ENCODE measurements at regions not wholly inside any gene's neighbourhood (a gene's known extent, or its start where the extent isn't known, plus 50 kb on each side); places are given as distances from the start of the nearest gene placed in this dataset.

GRCh38 chr14:101062065-101062450 is 158.5 kb upstream of the RTL1 start:
- no peak overlapping the region for H3K4me3 Mint-ChIP-seq
- DNase-seq (no peak), ATAC-seq (replicated peaks) (no peak)
- H3K27ac Mint-ChIP-seq = no peak overlapping the region
- no peaks in the 10 kb centered on the region for H3K36me3 Mint-ChIP-seq (ENCODE audit: insufficient read depth)
- H3K27me3 Mint-ChIP-seq = peaks cover 23 to 38% of the 10 kb centered on the region in 2 donors
- no peaks in the 10 kb centered on the region for H3K9me3 Mint-ChIP-seq
- no peaks in the 10 kb centered on the region for H3K4me1 Mint-ChIP-seq (ENCODE audit: low read depth in 2 of 2)

DNA sequence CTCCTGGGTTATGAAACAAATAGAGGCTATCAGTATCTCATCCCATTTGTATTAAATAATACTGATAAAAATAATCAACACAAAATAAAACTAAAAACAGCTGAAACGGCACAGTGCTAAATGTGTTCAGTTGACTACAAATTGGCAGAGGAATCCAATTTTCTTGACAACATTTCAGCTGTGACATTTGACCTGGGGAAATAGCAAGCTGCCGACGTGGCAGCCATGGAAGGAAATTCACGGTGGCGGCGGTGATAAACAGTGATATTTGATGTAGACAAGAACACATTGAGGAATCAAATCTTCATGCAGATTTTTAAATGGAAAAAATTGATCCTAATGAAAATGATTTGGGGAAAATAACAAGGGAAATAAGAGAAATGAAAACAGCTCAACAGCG is 159.1 kb upstream of the RTL1 start:
- ATAC-seq (replicated peaks) = no peak
- no peaks in the 10 kb centered on the region for H3K4me1 Mint-ChIP-seq (ENCODE audit: low read depth in 2 of 2)
- no peaks in the 10 kb centered on the region for H3K36me3 Mint-ChIP-seq (ENCODE audit: insufficient read depth)
- H3K27me3 Mint-ChIP-seq = peaks cover 25 to 43% of the 10 kb centered on the region in 2 donors
- no peak for DNase-seq
- H3K9me3 Mint-ChIP-seq = no peaks in the 10 kb centered on the region
- no peak overlapping the region for H3K4me3 Mint-ChIP-seq
- H3K27ac Mint-ChIP-seq = no peak overlapping the region

- Mint-ChIP-seq H3K4me1 (ENCODE audit: low read depth in 2 of 2) (no peaks in the 10 kb centered on the region), H3K27me3 (peaks cover 29 to 44% of the 10 kb centered on the region in 2 donors), H3K27ac (no peak overlapping the region), H3K36me3 (ENCODE audit: insufficient read depth) (no peaks in the 10 kb centered on the region), H3K4me3 (no peak overlapping the region), H3K9me3 (no peaks in the 10 kb centered on the region)
- no peak for DNase-seq
- ATAC-seq (replicated peaks) = no peak
These were observed 159.6 kb upstream of the RTL1 start for GRCh38 chr14:101063121-101063520.

DNA sequence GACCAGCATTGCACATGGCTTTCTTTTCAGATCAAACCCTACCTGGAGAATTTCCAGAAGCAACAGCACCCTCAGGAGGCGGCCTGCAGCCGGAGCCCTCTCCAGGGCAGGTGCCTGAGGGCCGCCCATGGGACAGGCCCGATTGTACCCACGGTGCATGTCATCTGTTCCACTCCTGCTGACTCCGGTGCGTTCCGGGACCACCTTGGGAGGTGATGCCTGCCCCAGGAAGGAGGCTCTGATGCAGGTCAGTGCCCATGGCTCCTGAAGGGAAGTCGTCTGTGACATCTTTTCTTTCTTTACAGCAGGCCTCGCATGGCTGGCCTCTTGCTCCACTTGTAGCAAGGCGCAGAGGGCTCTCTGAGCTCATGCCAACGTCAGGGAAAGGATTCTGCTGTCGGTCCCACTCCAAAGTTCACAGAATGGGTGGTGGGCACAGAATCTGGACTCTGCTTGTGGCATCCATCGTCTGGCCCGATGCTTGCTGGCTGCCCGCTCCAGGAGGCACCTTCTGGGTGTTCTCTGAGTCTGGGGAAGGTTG is 160.7 kb upstream of the RTL1 start:
- Mint-ChIP-seq H3K9me3 (no peaks in the 10 kb centered on the region), H3K4me3 (no peak overlapping the region), H3K27ac (no peak overlapping the region), H3K27me3 (peaks cover 19 to 45% of the 10 kb centered on the region in 2 donors), H3K36me3 (ENCODE audit: insufficient read depth) (no peaks in the 10 kb centered on the region), H3K4me1 (ENCODE audit: low read depth in 2 of 2) (no peaks in the 10 kb centered on the region)
- no peak for DNase-seq
- no peak for ATAC-seq (replicated peaks)

DNA sequence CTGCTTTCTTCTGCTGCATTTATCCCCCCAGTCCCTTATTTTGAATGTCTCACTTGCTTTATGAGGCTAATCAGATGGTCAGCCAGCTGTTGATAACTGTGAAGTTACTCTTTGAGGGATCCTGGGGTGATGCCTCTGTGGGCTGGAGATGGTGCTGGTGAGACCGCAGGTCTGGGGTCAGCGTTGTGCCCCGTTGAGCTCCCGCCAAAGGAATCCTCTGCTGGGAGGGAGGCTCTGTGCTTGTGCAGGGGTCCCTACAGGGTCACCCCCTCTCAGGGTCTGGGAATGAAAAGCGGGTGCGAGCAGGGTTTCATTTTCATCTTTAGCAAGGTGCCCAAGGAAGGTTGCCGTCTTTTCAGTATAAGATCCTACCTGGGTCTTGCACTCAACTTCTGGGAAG is 161.2 kb upstream of the RTL1 start:
- ATAC-seq (replicated peaks) (no peak), DNase-seq (no peak)
- Mint-ChIP-seq H3K4me3 (no peak overlapping the region), H3K36me3 (ENCODE audit: insufficient read depth) (no peaks in the 10 kb centered on the region), H3K9me3 (no peaks in the 10 kb centered on the region), H3K27ac (no peak overlapping the region), H3K4me1 (ENCODE audit: low read depth in 2 of 2) (no peaks in the 10 kb centered on the region), H3K27me3 (peaks cover 18 to 46% of the 10 kb centered on the region in 2 donors)

- no peaks in the 10 kb centered on the region for H3K4me1 Mint-ChIP-seq (ENCODE audit: low read depth in 2 of 2)
- H3K27me3 Mint-ChIP-seq = peaks cover 21 to 47% of the 10 kb centered on the region in 2 donors
- no peak for ATAC-seq (replicated peaks)
- no peak for DNase-seq
- no peak overlapping the region for H3K27ac Mint-ChIP-seq
- H3K9me3 Mint-ChIP-seq = no peaks in the 10 kb centered on the region
- H3K4me3 Mint-ChIP-seq = no peak overlapping the region
- H3K36me3 Mint-ChIP-seq (ENCODE audit: insufficient read depth) = no peaks in the 10 kb centered on the region
These were observed 161.7 kb upstream of the RTL1 start for GRCh38 chr14:101065246-101065645.

GRCh38 chr14:101065696-101066694 is 162.5 kb upstream of the RTL1 start:
- H3K27me3 Mint-ChIP-seq = peaks cover 21 to 47% of the 10 kb centered on the region in 2 donors
- H3K4me1 Mint-ChIP-seq (ENCODE audit: low read depth in 2 of 2) = no peaks in the 10 kb centered on the region
- no peak overlapping the region for H3K4me3 Mint-ChIP-seq
- ATAC-seq (replicated peaks) (no peak), DNase-seq (no peak)
- no peaks in the 10 kb centered on the region for H3K9me3 Mint-ChIP-seq
- H3K27ac Mint-ChIP-seq = no peak overlapping the region
- no peaks in the 10 kb centered on the region for H3K36me3 Mint-ChIP-seq (ENCODE audit: insufficient read depth)

- Mint-ChIP-seq H3K27ac (no peak overlapping the region), H3K27me3 (peaks cover 14 to 47% of the 10 kb centered on the region in 2 donors), H3K9me3 (no peaks in the 10 kb centered on the region), H3K4me3 (no peak overlapping the region), H3K36me3 (ENCODE audit: insufficient read depth) (no peaks in the 10 kb centered on the region), H3K4me1 (ENCODE audit: low read depth in 2 of 2) (no peaks in the 10 kb centered on the region)
- no peak for DNase-seq
- no peak for ATAC-seq (replicated peaks)
These were observed 163.4 kb upstream of the RTL1 start for GRCh38 chr14:101066826-101067510.

- DNase-seq (no peak), ATAC-seq (replicated peaks) (no peak)
- Mint-ChIP-seq H3K4me1 (ENCODE audit: low read depth in 2 of 2) (no peaks in the 10 kb centered on the region), H3K9me3 (no peaks in the 10 kb centered on the region), H3K27ac (no peak overlapping the region), H3K36me3 (ENCODE audit: insufficient read depth) (no peaks in the 10 kb centered on the region), H3K4me3 (no peak overlapping the region), H3K27me3 (peaks cover 14 to 53% of the 10 kb centered on the region in 2 donors)
These were observed 165.0 kb upstream of the RTL1 start for GRCh38 chr14:101068313-101069227.

GRCh38 chr14:101069228-101069549 is 165.7 kb upstream of the RTL1 start:
- Mint-ChIP-seq H3K4me1 (ENCODE audit: low read depth in 2 of 2) (no peaks in the 10 kb centered on the region), H3K36me3 (ENCODE audit: insufficient read depth) (no peaks in the 10 kb centered on the region), H3K27ac (no peak overlapping the region), H3K27me3 (peaks cover 14 to 55% of the 10 kb centered on the region in 2 donors), H3K4me3 (no peak overlapping the region), H3K9me3 (no peaks in the 10 kb centered on the region)
- ATAC-seq (replicated peaks) = no peak
- DNase-seq = no peak

- Mint-ChIP-seq H3K36me3 (ENCODE audit: insufficient read depth) (peaks cover 2% of the 10 kb centered on the region), H3K9me3 (no peaks in the 10 kb centered on the region), H3K27ac (no peak overlapping the region), H3K4me1 (ENCODE audit: low read depth in 2 of 2) (no peaks in the 10 kb centered on the region), H3K27me3 (peaks cover 21 to 62% of the 10 kb centered on the region in 2 donors), H3K4me3 (no peak overlapping the region)
- no peak for DNase-seq
- ATAC-seq (replicated peaks) = no peak
These were observed 166.3 kb upstream of the RTL1 start for GRCh38 chr14:101069666-101070362.

DNA sequence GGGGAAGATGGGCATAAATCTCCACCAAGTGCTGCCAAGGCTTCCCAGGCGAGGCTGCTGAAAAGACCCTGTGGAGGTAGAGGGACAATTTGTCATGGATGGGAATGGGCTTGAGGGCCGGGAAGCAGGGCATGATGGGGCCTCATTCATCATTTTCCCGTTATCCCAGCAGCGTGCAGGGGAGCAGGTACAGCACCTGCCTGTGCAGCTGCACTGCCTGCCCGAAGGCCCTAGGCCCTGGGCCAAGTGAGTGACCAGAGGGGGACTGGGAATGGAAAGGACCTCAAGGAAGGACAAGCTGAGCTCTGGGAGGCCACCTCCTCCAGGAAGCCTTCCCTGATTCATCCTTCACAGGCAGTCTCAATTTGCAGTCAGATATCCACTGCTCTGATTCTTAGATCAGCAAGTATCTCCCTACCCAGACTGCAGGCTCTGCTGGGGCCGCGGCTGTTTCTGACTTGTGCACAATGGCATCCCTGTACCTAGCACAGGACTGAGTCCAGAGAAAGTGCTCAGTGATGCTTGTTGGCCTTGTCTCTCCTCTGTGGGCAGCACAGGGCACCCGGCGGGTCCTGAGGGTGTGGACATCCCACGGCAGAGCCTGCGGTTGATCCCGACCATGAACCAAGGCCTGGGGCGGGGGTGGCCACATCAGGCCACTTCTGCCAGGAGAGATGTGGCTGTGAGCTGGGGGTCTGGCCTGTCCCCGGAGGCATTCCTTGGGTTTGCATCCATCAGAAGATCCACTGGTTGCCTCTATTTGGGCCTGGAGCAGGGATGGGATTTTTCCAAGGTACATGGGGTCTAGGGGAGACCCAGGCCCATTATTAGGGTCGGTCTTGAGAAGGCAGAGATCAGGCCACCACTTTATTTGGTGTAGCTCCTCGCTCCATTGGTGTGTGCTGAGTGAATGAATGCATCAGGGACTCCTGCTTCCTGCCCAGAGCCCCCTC is 167.3 kb upstream of the RTL1 start:
- no peaks in the 10 kb centered on the region for H3K4me1 Mint-ChIP-seq (ENCODE audit: low read depth in 2 of 2)
- no peak overlapping the region for H3K4me3 Mint-ChIP-seq
- H3K36me3 Mint-ChIP-seq (ENCODE audit: insufficient read depth) = peaks cover 2% of the 10 kb centered on the region
- no peak overlapping the region for H3K27ac Mint-ChIP-seq
- DNase-seq = no peak
- peaks cover 24 to 72% of the 10 kb centered on the region in 2 donors for H3K27me3 Mint-ChIP-seq
- no peak for ATAC-seq (replicated peaks)
- no peaks in the 10 kb centered on the region for H3K9me3 Mint-ChIP-seq
